GM18867 (cell line): ENCODE measurements at regions not wholly inside any gene's neighbourhood (a gene's known extent, or its start where the extent isn't known, plus 50 kb on each side); places are given as distances from the start of the nearest gene placed in this dataset.
"Not testable (repeated sequence)": the region's sequence is repeated elsewhere in the genome, so short reads cannot be mapped to it uniquely, and the experiment has no call there.

Experiments used
- ATAC-seq: cut with Tn5 transposase; IDR thresholded peaks from one replicate; pipeline ENCODE4 v1.9.1; 2021; ENCODE audit warnings: mild to moderate bottlenecking, moderate library complexity; ENCODE audit not compliant: unreplicated experiment

DNA sequence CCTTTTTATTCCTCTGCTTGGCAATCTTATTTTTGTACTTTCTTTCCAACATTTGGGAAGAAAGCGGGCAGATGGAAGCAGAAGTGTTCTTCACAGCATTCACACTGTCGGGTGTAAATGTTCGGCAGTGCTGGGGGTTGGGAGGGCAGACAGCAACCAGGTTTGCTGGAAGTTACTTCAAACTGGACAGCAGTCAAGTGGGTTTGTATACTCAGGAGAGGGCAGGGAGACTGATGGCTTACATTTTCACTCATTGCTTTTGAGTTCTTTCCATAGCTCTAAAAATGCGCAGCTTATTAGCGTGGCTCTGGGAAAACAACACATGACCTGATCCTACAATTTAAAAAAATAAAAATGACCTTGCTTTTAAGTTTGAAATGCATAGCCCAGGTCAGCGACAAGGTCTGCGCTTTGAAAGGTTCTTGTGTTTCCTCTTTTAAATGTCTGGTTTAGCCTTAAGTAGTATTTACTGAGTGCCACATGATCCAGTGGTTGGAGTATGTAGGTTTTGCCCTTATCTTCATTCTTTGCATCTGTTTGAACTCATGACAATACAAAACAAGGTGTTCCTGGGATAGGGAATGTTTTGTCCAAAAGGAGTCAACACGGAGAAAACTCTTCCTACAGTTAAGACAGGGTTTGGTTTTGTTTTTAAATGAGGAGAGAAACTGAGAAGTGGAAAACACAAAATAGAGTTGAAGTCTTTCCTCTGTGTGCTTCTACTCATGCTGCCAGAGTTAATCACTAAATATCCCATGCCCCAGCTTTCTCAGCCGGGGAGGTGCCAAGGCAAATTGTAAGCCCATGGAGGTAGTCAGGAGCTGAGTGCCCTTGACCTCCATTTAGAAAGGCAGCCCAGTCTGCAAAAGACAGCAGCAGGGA is 132.7 kb upstream of the DMRT1 start:
- ATAC-seq = no peak

DNA sequence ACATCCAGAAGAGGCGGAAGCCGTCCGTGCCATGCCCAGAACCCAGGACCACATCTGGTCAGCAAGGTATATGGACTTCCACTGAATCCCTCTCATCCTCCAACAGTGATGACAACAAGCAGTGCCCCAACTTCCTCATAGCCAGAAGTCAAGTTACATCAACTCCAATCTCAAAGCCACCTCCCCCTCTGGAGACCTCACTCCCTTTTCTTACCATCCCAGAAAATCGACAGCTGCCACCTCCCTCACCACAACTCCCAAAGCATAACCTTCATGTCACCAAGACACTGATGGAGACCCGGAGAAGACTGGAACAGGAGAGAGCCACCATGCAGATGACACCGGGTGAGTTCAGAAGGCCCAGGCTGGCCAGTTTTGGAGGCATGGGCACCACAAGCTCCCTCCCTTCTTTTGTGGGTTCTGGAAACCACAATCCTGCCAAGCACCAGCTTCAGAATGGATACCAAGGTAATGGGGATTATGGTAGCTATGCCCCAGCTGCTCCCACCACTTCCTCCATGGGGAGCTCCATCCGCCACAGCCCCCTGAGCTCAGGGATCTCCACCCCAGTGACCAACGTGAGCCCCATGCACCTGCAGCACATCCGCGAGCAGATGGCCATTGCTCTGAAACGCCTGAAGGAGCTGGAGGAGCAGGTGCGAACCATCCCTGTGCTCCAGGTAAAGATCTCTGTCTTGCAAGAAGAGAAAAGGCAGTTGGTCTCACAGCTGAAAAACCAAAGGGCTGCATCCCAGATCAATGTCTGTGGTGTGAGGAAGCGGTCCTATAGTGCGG is 130.3 kb upstream of the DMRT1 start:
- no peak for ATAC-seq

DNA sequence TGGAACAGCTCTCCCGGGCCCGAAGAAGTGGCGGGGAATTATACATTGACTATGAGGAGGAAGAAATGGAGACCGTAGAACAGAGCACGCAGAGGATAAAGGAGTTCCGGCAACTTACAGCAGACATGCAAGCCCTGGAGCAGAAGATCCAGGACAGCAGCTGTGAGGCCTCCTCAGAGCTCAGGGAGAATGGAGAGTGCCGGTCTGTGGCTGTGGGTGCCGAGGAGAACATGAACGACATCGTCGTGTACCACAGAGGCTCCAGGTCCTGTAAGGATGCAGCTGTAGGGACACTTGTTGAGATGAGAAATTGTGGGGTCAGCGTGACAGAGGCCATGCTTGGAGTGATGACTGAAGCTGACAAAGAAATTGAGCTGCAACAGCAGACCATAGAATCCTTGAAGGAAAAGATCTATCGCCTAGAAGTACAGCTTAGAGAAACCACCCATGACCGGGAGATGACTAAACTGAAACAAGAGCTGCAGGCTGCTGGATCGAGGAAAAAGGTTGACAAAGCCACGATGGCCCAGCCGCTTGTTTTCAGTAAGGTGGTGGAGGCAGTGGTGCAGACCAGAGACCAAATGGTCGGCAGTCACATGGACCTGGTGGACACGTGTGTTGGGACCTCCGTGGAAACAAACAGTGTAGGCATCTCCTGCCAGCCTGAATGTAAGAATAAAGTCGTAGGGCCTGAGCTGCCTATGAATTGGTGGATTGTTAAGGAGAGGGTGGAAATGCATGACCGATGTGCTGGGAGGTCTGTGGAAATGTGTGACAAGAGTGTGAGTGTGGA is 129.5 kb upstream of the DMRT1 start:
- ATAC-seq = no peak

DNA sequence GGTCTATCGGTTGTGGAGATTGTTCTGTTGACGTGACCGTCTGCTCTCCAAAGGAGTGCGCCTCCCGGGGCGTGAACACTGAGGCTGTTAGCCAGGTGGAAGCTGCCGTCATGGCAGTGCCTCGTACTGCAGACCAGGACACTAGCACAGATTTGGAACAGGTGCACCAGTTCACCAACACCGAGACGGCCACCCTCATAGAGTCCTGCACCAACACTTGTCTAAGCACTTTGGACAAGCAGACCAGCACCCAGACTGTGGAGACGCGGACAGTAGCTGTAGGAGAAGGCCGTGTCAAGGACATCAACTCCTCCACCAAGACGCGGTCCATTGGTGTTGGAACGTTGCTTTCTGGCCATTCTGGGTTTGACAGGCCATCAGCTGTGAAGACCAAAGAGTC is 128.9 kb upstream of the DMRT1 start:
- no peak for ATAC-seq

DNA sequence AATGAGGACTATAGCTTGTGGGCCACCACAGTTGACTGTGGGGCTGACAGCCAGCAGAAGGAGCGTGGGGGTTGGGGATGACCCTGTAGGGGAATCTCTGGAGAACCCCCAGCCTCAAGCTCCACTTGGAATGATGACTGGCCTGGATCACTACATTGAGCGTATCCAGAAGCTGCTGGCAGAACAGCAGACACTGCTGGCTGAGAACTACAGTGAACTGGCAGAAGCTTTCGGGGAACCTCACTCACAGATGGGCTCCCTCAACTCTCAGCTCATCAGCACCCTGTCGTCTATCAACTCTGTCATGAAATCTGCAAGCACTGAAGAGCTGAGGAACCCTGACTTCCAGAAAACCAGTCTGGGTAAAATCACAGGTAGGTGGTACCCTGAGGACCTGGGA is 128.4 kb upstream of the DMRT1 start:
- no peak for ATAC-seq

DNA sequence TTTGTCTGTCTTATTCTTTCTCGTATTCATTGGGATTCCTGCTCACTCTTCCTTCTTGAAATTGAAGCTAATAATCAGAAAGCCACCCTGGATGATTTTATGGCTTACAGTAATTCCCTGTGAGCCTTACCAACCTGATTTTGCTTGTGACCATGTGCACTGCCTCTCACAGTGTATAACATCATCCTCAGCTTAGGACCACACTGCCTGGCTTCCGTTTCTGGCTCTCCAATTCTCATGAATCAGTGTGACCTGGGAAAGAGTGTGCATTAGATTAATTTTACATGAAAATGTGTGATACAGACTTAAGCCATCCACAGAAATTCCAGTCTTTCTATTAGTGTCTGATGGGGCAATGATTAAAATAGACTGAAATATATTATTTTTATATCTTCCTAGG is 126.8 kb upstream of the DMRT1 start:
- no peak for ATAC-seq

DNA sequence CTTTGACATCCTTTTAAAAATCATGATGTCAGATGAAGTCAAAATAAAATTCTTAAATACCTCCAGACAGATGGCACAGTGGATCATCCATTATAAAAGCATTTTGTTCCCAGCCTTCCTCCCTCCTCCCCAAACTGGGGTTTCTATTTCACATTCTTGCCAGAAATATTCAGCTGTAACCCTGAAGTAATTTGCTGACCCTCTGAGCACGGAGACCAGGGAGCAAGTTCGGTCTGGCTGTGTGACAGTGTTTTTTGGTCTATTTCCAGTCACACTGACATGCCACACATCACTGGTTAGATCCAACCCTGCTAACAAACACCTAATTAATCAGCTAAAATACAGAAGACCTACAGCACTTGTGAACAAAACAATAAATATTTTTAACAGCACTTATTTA is 126.2 kb upstream of the DMRT1 start:
- ATAC-seq = no peak

DNA sequence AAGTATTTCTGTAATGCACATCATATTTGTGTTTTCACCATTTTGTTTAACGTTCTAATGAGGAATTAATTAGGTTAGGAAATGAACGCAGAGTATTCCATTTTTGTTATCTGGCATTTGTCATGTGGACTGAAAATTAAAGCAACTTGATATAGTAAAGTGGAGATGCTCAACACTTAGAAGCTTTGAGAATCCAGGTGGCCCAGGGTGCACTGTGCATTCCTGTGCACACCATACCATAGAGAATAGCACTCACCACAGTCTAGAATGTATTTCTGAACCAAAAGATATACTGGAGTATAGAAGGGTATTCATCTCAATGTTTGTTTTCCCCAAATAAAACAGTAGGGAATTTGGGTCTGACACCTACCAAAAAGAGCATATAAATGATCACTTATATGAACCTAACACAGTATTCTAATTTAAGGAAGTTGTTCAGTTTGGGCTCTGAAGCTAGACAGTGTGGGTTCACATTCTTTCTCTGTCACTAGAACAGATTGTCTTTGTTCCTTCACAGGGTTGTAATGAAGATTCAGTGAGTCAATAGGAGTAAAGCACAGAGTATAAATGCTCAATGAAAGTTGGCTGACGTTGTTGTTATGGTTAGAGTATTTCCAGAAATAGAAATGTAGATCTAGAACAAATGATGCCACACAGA is 125.6 kb upstream of the DMRT1 start:
- no peak for ATAC-seq

DNA sequence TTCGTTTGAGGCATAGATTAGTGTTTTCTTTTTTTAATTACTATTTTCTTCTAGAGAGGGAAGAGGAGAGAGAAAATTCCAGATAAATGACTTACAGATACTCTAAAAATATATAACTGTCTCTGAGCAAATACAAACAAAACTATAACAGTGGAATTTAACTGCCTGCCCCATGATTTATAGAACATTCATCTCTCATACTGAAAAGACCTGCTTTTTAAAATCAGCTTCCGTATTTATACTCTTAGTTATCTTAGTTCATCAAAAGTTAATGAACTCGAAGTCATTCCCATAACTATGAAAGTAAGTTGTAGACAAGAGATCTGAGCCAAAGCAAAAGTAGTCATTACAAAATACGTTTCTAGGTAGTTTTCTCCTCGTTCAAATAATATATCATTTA is 123.8 kb upstream of the DMRT1 start:
- no peak for ATAC-seq

DNA sequence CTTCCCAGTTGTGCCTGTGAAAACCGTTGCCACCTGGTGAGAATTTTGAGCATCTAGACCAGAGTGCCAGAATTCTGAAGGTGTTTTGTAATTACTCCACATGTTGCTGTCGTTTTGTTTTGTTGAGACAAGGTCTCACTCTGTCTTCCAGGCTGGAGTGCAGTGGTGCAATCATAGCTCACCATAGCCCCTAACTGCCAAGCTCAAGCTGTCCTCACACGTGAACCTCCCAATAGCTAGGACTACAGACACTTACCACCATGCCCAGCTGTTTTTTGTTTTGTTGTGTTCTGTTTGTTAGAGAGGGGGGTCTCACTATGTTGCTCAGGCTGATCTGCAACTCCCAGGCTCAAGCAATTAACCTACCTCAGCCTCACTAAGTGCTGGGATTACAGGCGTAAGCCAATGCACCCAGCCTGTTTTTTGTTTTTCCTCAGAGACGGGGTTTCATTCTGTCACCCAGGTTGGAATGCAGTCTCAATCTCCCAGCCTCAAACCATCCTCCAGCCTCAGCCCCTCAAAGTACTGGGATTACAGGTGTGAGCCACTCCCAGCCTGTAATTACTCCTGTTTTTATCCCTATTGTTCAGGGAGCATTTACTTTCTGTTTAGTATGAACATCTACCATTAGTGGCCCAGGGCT is 121.1 kb upstream of the DMRT1 start:
- ATAC-seq = no peak

DNA sequence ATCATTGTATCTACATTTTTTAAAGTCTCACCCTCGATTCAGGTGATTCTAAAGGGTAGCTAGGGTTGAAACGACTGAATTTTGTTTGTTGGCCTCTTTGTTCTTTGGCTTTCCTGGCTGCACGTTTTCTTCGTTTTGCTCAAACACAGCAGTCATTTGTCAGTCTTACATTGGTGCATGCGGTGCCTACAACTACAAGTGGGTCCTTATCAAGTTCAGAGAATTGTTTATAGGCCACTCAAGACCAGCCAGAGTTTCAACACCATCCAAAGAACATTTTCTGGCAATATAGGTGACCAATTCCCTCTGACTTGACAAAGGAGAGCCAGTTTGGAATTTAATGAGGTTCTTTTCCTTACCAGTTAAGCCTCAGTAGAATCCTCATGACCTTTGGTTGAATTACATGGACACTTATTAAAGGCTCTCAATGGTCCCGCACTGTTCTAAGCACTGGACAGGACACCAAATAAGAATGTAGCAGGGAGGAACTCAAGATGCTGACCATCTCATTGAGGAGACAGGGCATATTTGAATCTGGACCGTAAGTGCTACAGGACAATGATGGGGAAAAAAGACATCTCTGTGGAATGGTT is 119.0 kb upstream of the DMRT1 start:
- no peak for ATAC-seq

DNA sequence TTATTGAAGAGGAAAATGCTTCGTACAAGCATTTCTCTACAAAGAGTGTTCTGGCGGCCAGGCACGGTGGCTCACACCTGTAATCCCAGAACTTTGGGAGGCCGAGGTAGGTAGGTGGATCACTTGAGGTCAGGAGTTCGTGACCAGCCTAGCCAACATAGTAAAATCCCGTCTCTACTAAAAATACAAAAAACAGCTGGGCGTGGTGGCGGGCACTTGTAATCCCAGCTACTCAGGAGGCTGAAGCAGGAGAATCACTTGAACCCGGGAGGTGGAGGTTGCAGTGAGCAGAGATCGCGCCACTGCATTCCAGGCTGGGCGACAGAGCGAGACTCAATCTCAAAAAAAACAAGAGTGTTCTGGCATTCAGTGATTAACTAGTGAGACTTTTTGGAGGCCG is 117.0 kb upstream of the DMRT1 start:
- ATAC-seq = not testable (repeated sequence)

DNA sequence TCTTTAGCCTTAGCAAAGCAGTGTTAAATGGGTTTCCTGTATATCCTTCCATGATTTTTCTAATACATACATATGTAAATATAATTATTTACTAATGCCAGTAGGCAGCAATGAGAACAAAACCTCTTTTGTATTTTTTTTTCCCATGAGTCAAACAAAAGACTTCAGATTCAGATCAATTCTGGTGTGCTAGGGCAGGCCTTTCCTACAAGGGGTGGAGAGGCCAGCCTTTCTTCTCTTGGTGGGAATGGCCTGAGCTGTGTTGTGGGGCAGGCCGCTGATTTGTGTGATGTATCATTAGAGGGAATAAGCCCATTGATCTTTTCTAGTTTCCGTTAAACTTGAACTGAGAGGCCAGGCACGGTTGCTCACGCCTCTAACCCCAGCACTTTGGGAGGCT is 115.5 kb upstream of the DMRT1 start:
- ATAC-seq = no peak

DNA sequence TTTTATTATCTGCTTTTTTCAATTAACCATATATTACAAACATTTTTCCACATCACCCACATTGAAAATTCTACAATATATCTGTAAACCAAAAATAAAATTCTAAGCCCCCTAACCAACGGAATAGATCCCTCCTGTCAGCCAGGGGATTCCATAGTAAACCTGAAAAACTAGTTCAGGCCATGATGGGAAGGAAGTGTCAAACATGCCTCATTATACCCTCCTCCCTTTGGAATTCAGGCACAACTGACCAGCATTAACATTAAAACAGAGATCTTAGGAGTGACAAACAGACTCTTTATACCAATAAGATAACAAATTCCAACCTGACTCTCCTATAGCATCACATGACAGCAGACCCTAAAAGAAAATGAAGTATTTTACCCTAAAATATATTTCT is 113.7 kb upstream of the DMRT1 start:
- no peak for ATAC-seq

DNA sequence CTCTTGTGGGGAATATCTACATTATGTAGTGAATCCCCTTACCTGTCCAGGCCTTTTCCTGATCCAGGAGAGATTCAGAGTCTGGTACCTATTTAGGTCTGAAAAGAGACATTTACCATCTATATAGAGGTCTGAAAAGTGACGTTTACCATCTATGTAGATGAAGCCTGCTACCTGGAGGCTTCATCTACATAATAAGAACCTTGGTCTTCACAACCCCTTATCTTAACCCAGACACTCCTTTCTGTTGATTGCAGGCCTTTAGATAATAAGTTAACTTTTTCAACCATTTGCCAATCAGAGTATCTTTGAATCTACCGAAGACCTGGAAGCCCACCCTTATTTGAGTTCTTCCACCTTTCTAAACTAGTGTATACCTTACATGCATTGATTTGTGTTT is 113.0 kb upstream of the DMRT1 start:
- ATAC-seq = no peak

DNA sequence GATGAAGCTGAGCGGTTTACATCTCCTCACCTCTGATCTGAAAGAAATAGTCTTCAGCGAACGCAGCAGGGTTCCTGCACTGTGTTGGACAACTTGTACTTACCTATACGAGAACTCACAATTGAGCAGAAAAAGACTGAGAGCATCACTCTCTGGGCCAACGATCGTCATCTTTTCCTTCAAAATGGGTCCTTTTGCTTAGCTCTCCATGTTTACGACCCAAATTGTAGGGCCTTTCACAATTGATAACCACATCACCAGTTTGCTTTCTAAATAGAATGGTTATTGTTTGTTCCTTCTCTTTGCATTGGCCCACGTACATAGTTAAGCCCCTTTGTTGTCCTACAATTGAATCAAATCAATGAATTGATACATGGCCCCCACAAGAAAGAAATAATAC is 110.0 kb upstream of the DMRT1 start:
- ATAC-seq = no peak

DNA sequence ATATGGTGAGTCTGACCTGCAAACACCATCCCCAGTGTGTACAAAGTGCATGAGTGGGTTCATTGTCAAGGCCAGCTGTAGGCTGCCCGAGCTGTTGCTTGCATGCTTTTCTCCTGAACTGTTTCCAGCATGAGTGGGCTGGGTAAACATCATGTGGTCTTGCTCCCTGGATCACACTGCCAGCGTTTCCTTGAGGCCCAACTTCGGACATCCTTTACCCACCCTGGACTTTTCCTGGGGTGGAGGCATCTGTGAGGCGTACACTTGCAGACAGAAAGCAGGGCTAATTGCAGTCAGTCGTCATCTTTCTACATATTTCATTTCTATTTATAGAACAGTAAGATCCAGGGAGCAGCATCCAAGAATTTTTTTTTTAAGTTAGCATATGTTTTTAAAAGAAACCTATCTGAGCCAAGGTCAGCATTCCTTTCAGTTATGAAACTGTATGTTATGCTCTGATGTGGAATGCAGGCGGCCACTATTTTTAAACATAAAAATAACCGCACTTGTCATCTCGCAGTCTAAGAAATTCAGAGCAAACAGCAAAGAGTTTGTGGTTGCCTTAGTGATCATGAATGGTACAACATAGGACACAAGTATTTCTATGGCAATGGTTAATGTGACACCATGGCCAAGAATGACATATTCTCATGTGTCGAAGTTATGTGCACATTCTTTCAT is 106.5 kb upstream of the DMRT1 start:
- ATAC-seq = no peak

DNA sequence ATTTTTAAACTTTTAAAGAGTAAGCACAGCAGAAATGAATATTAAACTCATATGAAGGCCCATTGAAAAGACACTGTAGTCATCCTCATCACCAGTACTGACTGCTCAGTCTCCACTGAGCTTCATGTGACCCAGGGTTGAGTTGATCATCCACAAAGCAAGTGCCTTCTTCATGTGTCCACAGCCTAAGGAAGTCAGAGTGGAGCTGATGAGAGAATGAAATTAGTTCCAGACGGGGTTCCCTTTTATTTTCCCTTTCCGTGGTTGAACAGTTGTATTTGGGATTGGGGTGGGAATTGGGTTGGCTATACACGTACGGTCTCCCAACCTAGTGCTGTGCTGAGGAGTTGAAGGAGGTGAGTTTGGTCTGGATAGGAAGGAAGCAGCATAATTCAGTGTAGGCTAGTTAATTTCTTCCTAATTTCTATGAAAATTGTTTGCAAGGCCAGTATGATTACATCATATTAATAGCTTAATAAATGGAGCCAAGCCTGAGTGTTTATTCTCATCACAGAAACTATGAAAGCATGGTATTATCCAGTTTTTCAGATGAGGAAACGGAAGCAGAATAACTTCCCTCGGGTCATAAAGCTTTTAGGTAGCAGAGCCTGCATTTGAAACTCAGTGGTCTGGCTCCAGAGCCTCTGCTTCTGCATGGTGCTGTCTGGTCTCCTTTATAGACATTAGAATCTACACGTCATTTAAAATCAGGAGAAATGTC is 103.9 kb upstream of the DMRT1 start:
- ATAC-seq = no peak
